Mesenchymal stem cell (in vitro differentiated cells and primary cell): ENCODE measurements at regions not wholly inside any gene's neighbourhood (a gene's known extent, or its start where the extent isn't known, plus 50 kb on each side); places are given as distances from the start of the nearest gene placed in this dataset.

ENCODE experiments used
- DNase-seq: peaks from one replicate; pipeline ENCODE4 v3.0.0-alpha.2; 2013
- H2AFZ ChIP-seq: one replicate; pipeline ENCODE4 v1.6.1; 2013; ENCODE audit warnings: low read depth, mild to moderate bottlenecking, control low read depth, inconsistent platforms, low read length, moderate library complexity
- H2AK5ac ChIP-seq: 2 replicates; pipeline ENCODE4 v1.6.1; 2013; ENCODE audit warnings: low read length, moderate library complexity, mild to moderate bottlenecking, inconsistent platforms; ENCODE audit not compliant: severe bottlenecking
- H2BK120ac ChIP-seq: one replicate; pipeline ENCODE4 v1.6.1; 2013; ENCODE audit warnings: low read depth, mild to moderate bottlenecking, inconsistent platforms, low read length, moderate library complexity
- H2BK12ac ChIP-seq, 2 experiments: one replicate each; pipeline ENCODE4 v1.6.1; 2013; ENCODE audit warnings: inconsistent platforms in 2 of 2, low read length in 2 of 2, mild to moderate bottlenecking in 2 of 2, moderate library complexity in 2 of 2, control low read depth in 1 of 2
- H2BK15ac ChIP-seq: one replicate; pipeline ENCODE4 v1.6.1; 2013; ENCODE audit warnings: mild to moderate bottlenecking, low read depth, inconsistent platforms; ENCODE audit not compliant: poor library complexity, severe bottlenecking
- H2BK5ac ChIP-seq: 2 replicates; pipeline ENCODE4 v1.6.1; 2013; ENCODE audit warnings: low read depth, mild to moderate bottlenecking, low read length, control low read depth, inconsistent platforms; ENCODE audit not compliant: poor library complexity, severe bottlenecking
- H3K14ac ChIP-seq, 2 experiments: one replicate each; pipeline ENCODE4 v1.6.1; 2013; ENCODE audit warnings: inconsistent platforms in 2 of 2, low read length in 2 of 2, control low read depth in 1 of 2, mild to moderate bottlenecking in 1 of 2, moderate library complexity in 1 of 2
- H3K18ac ChIP-seq, 2 experiments: one replicate each; pipeline ENCODE4 v1.6.1; 2013; ENCODE audit warnings: inconsistent platforms in 2 of 2, low read length in 2 of 2, control low read depth in 1 of 2, low read depth in 1 of 2, mild to moderate bottlenecking in 1 of 2
- H3K23ac ChIP-seq, 2 experiments: one replicate each; pipeline ENCODE4 v1.6.1; 2013; ENCODE audit warnings: inconsistent platforms in 2 of 2, low read length in 2 of 2, mild to moderate bottlenecking in 2 of 2, moderate library complexity in 2 of 2, control low read depth in 1 of 2
- H3K27ac ChIP-seq: 2 replicates; pipeline ENCODE4 v1.5.1; 2013; ENCODE audit warnings: mild to moderate bottlenecking, moderate library complexity, low read length, control low read depth, inconsistent platforms; ENCODE audit not compliant: poor library complexity, severe bottlenecking
- H3K27me3 ChIP-seq, 2 experiments: 2 replicates each; pipeline versions ENCODE4 v1.6.1 to v1.7.0; 2013; ENCODE audit warnings: low read length in 2 of 2, mild to moderate bottlenecking in 2 of 2, moderate library complexity in 2 of 2, control low read depth in 1 of 2, inconsistent platforms in 1 of 2; ENCODE audit not compliant: control insufficient read depth in 1 of 2, insufficient read depth in 1 of 2
- H3K36me3 ChIP-seq, 2 experiments: 2 replicates each; pipeline versions ENCODE4 v1.6.1 to v1.7.0; 2013; ENCODE audit warnings: low read length in 2 of 2, control low read depth in 1 of 2, inconsistent platforms in 1 of 2, low read depth in 1 of 2, mild to moderate bottlenecking in 1 of 2; ENCODE audit not compliant: insufficient read depth in 2 of 2, control insufficient read depth in 1 of 2
- H3K4ac ChIP-seq, 2 experiments: one replicate each; pipeline ENCODE4 v1.6.1; 2013; ENCODE audit warnings: inconsistent platforms in 2 of 2, low read length in 2 of 2, mild to moderate bottlenecking in 2 of 2, moderate library complexity in 2 of 2, control low read depth in 1 of 2, low read depth in 1 of 2
- H3K4me1 ChIP-seq: 2 replicates; pipeline ENCODE4 v1.6.1; 2013; ENCODE audit warnings: low read depth, low read length, control low read depth; ENCODE audit not compliant: control insufficient read depth, insufficient read depth
- H3K4me2 ChIP-seq: 2 replicates; pipeline ENCODE4 v1.6.1; 2013; ENCODE audit warnings: low read length, mild to moderate bottlenecking, inconsistent platforms; ENCODE audit not compliant: poor library complexity, severe bottlenecking
- H3K4me3 ChIP-seq, 2 experiments: 2 replicates each; pipeline versions ENCODE4 v1.5.1 to v1.7.0; 2013; ENCODE audit warnings: low read length in 2 of 2, mild to moderate bottlenecking in 2 of 2, control low read depth in 1 of 2, low read depth in 1 of 2; ENCODE audit not compliant: insufficient read depth in 1 of 2
- H3K79me1 ChIP-seq: replicated peaks from 2 replicates; pipeline ENCODE4 v1.6.1; 2013; ENCODE audit warnings: mild to moderate bottlenecking, control low read depth, low read length, inconsistent platforms; ENCODE audit not compliant: poor library complexity, severe bottlenecking
- H3K9ac ChIP-seq: 2 replicates; pipeline ENCODE4 v1.7.0; 2013; ENCODE audit warnings: mild to moderate bottlenecking, low read length, moderate library complexity
- H3K9me3 ChIP-seq: 2 replicates; pipeline ENCODE4 v1.7.0; 2013; ENCODE audit warnings: mild to moderate bottlenecking, low read length; ENCODE audit not compliant: control insufficient read depth
- H4K8ac ChIP-seq: one replicate; pipeline ENCODE4 v1.6.1; 2013; ENCODE audit warnings: inconsistent platforms, mild to moderate bottlenecking, low read length, moderate library complexity
- H4K91ac ChIP-seq: one replicate; pipeline ENCODE4 v1.6.1; 2013; ENCODE audit warnings: mild to moderate bottlenecking, low read length, inconsistent platforms
- WGBS: methylation state at CpG from one replicate; pipeline ENCODE4 v1.1.7; 2013; ENCODE audit warnings: mixed read lengths; 5-methylcytosine and 5-hydroxymethylcytosine counted together

DNA sequence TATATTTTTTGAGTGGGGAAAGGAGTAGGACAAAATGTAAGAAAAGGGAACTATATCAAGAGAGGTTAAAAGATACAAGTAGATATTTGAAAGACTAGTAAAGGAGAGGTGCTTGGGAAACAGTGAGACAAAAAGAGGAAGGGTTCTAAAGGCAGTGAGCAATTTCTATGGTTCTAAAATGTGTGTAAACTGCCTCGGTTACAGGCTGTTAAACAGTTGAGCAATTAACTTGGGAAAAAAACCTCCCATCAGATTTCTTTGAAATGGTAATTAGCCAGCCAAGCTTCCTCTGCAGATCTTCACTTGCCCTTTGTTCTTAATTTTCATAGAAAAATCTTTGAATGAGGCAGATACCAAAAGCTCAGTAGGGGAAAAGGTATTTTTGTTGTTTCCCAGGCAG lies 238.7 kb upstream of the KCNH7 start:
- H3K14ac ChIP-seq, result no peak overlapping the region
- H2AFZ ChIP-seq, result no peak overlapping the region
- no peak overlapping the region for H2BK12ac ChIP-seq
- H3K36me3 ChIP-seq, result no peaks in the 10 kb centered on the region
- no peak overlapping the region for H2BK15ac ChIP-seq
- no peak overlapping the region for H2AK5ac ChIP-seq
- no peaks in the 10 kb centered on the region for H3K4me1 ChIP-seq
- no peak overlapping the region for H4K91ac ChIP-seq
- DNase-seq, result no peak
- no peak overlapping the region for H4K8ac ChIP-seq
- no peak overlapping the region for H3K4me3 ChIP-seq
- no peak overlapping the region for H3K9ac ChIP-seq
- H3K79me1 ChIP-seq, result no peaks in the 10 kb centered on the region
- WGBS, result no CpG with 5 or more reads among the region's 1 CpG
- H3K18ac ChIP-seq, result no peak overlapping the region
- H2BK5ac ChIP-seq, result no peak overlapping the region
- no peak overlapping the region for H3K4ac ChIP-seq
- no peak overlapping the region for H3K27ac ChIP-seq
- H3K9me3 ChIP-seq, result peaks cover 12% of the 10 kb centered on the region
- H3K23ac ChIP-seq, result no peak overlapping the region
- no peak overlapping the region for H3K4me2 ChIP-seq
- no peak overlapping the region for H2BK120ac ChIP-seq
- H3K27me3 ChIP-seq, result no peaks in the 10 kb centered on the region

GRCh38 chr2:163066085-163066484 lies 227.5 kb upstream of the KCNH7 start:
- Histone ChIP-seq H4K8ac (no peak overlapping the region), H3K23ac (no peak overlapping the region), H3K79me1 (no peaks in the 10 kb centered on the region), H3K27ac (no peak overlapping the region), H3K36me3 (no peaks in the 10 kb centered on the region), H3K4me1 (no peaks in the 10 kb centered on the region), H2BK5ac (no peak overlapping the region), H2BK120ac (no peak overlapping the region), H2AFZ (no peak overlapping the region), H3K18ac (no peak overlapping the region), H3K9ac (no peak overlapping the region), H4K91ac (no peak overlapping the region), H3K4me2 (no peak overlapping the region), H2BK12ac (no peak overlapping the region), H2AK5ac (no peak overlapping the region), H3K9me3 (no peaks in the 10 kb centered on the region), H3K4me3 (no peak overlapping the region), H2BK15ac (no peak overlapping the region), H3K4ac (no peak overlapping the region), H3K27me3 (no peaks in the 10 kb centered on the region), H3K14ac (no peak overlapping the region)
- no peak for DNase-seq

- DNase-seq, result no peak
- Histone ChIP-seq H3K14ac (no peak overlapping the region), H2AK5ac (no peak overlapping the region), H3K27me3 (no peaks in the 10 kb centered on the region), H3K4me3 (no peak overlapping the region), H2BK120ac (no peak overlapping the region), H3K4me1 (no peaks in the 10 kb centered on the region), H4K91ac (no peak overlapping the region), H3K79me1 (no peaks in the 10 kb centered on the region), H2BK5ac (no peak overlapping the region), H3K4ac (no peak overlapping the region), H2AFZ (no peak overlapping the region), H3K18ac (no peak overlapping the region), H3K9me3 (no peaks in the 10 kb centered on the region), H2BK15ac (no peak overlapping the region), H3K9ac (no peak overlapping the region), H3K27ac (no peak overlapping the region), H3K36me3 (no peaks in the 10 kb centered on the region), H3K4me2 (no peak overlapping the region), H3K23ac (no peak overlapping the region), H4K8ac (no peak overlapping the region), H2BK12ac (no peak overlapping the region)
- WGBS, result 51% methylated on average over 3 of the region's 3 CpGs
These were observed 224.0 kb upstream of the KCNH7 start for GRCh38 chr2:163062524-163062923.

GRCh38 chr2:163046615-163047014 lies 208.0 kb upstream of the KCNH7 start:
- H3K9me3 ChIP-seq, result no peaks in the 10 kb centered on the region
- no peak overlapping the region for H3K27ac ChIP-seq
- no peak overlapping the region for H3K4me2 ChIP-seq
- DNase-seq, result no peak
- H3K18ac ChIP-seq, result no peak overlapping the region
- no peak overlapping the region for H2BK12ac ChIP-seq
- H2BK15ac ChIP-seq, result no peak overlapping the region
- no peak overlapping the region for H4K91ac ChIP-seq
- H3K4me1 ChIP-seq, result no peaks in the 10 kb centered on the region
- no peak overlapping the region for H3K23ac ChIP-seq
- H2BK120ac ChIP-seq, result no peak overlapping the region
- H3K27me3 ChIP-seq, result no peaks in the 10 kb centered on the region
- no peak overlapping the region for H2AFZ ChIP-seq
- 100% methylated on average over 1 of the region's 2 CpGs for WGBS
- H2BK5ac ChIP-seq, result no peak overlapping the region
- H2AK5ac ChIP-seq, result no peak overlapping the region
- H3K9ac ChIP-seq, result no peak overlapping the region
- no peaks in the 10 kb centered on the region for H3K79me1 ChIP-seq
- no peak overlapping the region for H3K4ac ChIP-seq
- no peak overlapping the region for H3K4me3 ChIP-seq
- no peaks in the 10 kb centered on the region for H3K36me3 ChIP-seq
- H3K14ac ChIP-seq, result no peak overlapping the region
- no peak overlapping the region for H4K8ac ChIP-seq
